A204.1 (cell line): ENCODE measurements at regions not wholly inside any gene's neighbourhood (a gene's known extent, or its start where the extent isn't known, plus 50 kb on each side); places are given as distances from the start of the nearest gene placed in this dataset.

Experiments
- FAIRE-seq: peaks from 2 replicates; lab custom pipeline; 2012; peaks lifted over from hg19 to GRCh38; lab: Jason Lieb, UNC

- FAIRE-seq = no peak
These were observed 172.2 kb downstream of the C5orf15 start for GRCh38 chr5:133796186-133796585.

GRCh38 chr5:133794771-133795415 is 173.5 kb downstream of the C5orf15 start:
- no peak for FAIRE-seq

GRCh38 chr5:133793756-133794465 is 174.5 kb downstream of the C5orf15 start:
- no peak for FAIRE-seq

- FAIRE-seq = no peak
These were observed 175.8 kb downstream of the C5orf15 start for GRCh38 chr5:133792655-133793054.

GRCh38 chr5:133792024-133792423 is 176.4 kb downstream of the C5orf15 start:
- no peak for FAIRE-seq

GRCh38 chr5:133790898-133791297 is 177.5 kb downstream of the C5orf15 start:
- FAIRE-seq = no peak

- no peak for FAIRE-seq
These were observed 177.1 kb upstream of the FSTL4 start for GRCh38 chr5:133789428-133789827.

GRCh38 chr5:133788121-133788520 is 175.8 kb upstream of the FSTL4 start:
- no peak for FAIRE-seq

- FAIRE-seq = no peak
These were observed 174.1 kb upstream of the FSTL4 start for GRCh38 chr5:133786420-133786819.

- no peak for FAIRE-seq
These were observed 172.8 kb upstream of the FSTL4 start for GRCh38 chr5:133785182-133785581.

- FAIRE-seq = no peak
These were observed 171.1 kb upstream of the FSTL4 start for GRCh38 chr5:133783481-133783880.

GRCh38 chr5:133782736-133783135 is 170.4 kb upstream of the FSTL4 start:
- FAIRE-seq = no peak

- no peak for FAIRE-seq
These were observed 169.3 kb upstream of the FSTL4 start for GRCh38 chr5:133781436-133782225.

GRCh38 chr5:133780619-133781280 is 168.4 kb upstream of the FSTL4 start:
- no peak for FAIRE-seq

GRCh38 chr5:133779828-133780475 is 167.6 kb upstream of the FSTL4 start:
- FAIRE-seq = no peak

- no peak for FAIRE-seq
These were observed 166.3 kb upstream of the FSTL4 start for GRCh38 chr5:133778636-133779035.

- FAIRE-seq = no peak
These were observed 165.6 kb upstream of the FSTL4 start for GRCh38 chr5:133777951-133778350.

GRCh38 chr5:133775584-133776304 is 163.4 kb upstream of the FSTL4 start:
- FAIRE-seq = no peak

- no peak for FAIRE-seq
These were observed 161.2 kb upstream of the FSTL4 start for GRCh38 chr5:133773247-133774202.

GRCh38 chr5:133769842-133770241 is 157.5 kb upstream of the FSTL4 start:
- FAIRE-seq = no peak
